D721Med (cell line): ENCODE measurements at regions not wholly inside any gene's neighbourhood (a gene's known extent, or its start where the extent isn't known, plus 50 kb on each side); places are given as distances from the start of the nearest gene placed in this dataset.

Experiments
- DNase-seq: peaks from one replicate; pipeline ENCODE4 v3.0.0; 2011; ENCODE audit warnings: low spot score; ENCODE audit not compliant: insufficient read length
- FAIRE-seq: peaks from 2 replicates; lab custom pipeline; 2011; peaks lifted over from hg19 to GRCh38; lab: Jason Lieb, UNC
- CTCF ChIP-seq: IDR thresholded peaks from 2 replicates; pipeline ENCODE4 v1.5.1; 2012; ENCODE audit warnings: mild to moderate bottlenecking, control low read depth; ENCODE audit not compliant: insufficient read depth; ENCODE audit errors: missing control alignments

GRCh38 chr6:156185113-156185512, 592.1 kb upstream of the ARID1B start:
- FAIRE-seq (no peak), DNase-seq (no peak)
- TF ChIP-seq CTCF: no peak

DNA sequence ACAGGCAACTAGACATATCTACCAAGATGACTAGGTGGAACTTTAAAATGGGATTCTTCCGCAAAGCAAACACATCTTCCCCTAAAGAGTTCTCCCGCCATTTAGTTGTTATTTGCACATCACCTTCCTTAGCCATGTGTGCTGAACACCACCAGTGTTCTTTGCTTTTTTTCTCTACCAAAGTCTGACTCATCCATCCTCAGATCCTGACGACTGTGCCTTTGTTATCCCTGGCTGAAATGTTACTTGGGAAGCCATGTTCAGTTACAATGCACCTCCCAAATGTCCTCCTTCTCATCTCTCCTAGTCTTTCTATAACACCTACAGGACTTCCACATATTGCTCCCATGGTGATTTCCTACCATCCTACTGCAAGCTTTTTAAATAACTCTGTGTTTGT, 593.5 kb upstream of the ARID1B start:
- FAIRE-seq (no peak), DNase-seq (no peak)
- no peak for TF ChIP-seq CTCF

DNA sequence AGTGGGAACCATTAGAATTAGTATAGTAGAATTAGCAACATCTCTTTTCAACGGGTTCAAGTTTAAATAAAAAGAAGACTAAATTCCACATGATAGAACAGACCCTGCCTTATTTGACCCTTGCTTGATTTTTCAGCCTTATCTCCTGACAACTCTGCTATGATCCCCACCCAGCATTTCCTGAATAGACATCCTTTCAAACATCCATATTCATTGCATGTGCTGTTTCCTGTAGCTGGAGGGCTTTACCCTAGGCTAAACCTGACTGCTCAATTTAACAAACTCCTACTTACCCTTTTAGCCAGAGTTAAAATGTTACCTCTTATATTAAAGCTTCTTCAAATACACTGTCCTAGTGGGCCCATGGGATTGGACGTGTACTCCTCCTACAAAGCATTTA, 594.8 kb upstream of the ARID1B start:
- no peak for FAIRE-seq
- TF ChIP-seq CTCF: no peak
- no peak for DNase-seq

DNA sequence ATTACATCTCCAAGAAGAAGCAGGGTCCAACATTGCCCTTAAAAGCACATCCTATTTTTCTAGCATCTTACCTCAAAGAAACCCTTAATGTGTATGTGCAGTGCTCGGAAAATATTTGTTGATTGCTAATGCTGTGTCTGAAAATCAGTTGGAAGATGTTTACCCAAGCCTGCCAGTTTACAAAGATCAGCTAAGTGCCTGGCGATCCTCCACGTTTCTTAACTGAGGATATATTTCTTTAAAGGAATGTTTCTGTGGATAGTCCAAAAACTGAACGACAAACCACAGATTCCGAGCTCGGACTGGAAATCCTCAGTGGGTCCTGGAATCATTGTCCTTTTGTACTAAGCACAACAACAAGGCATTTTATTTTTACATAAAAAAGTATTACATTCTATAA, 595.7 kb upstream of the ARID1B start:
- FAIRE-seq (no peak), DNase-seq (no peak)
- no peak for TF ChIP-seq CTCF

DNA sequence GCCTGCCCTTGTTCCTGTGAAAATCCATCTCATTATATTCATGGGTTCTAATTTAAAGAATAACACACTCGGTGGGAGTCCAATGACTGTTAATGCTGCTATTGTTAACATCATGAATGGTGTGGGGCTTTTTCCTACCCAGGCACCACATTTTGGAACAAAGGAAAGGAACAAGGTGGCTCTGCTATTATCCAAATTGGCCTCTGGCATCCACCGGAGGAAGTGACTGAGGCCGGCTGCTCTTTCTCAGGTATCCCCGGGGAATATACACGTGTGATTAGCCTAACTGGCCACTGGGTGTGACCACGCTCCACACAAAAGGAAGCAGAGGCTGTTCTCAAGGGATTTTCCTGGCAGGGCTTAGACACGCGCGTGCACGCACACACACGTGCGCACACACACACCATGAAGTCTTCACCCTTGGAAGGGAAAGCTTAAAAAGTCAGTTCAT, 601.2 kb upstream of the ARID1B start:
- FAIRE-seq: no peak
- TF ChIP-seq CTCF: peak; percentile 18
- no peak for DNase-seq

- FAIRE-seq (no peak), DNase-seq (no peak)
- TF ChIP-seq CTCF: no peak
Measured at GRCh38 chr6:156175433-156175832, 601.7 kb upstream of the ARID1B start.

GRCh38 chr6:156174031-156174890, 602.9 kb upstream of the ARID1B start:
- FAIRE-seq (no peak), DNase-seq (no peak)

More at GRCh38 chr6:156174031-156174890, 602.9 kb upstream of the ARID1B start:
- TF ChIP-seq CTCF: no peak
